ENCODE measurements at regions not wholly inside any gene's neighbourhood (a gene's known extent, or its start where the extent isn't known, plus 50 kb on each side); places are given as distances from the start of the nearest gene placed in this dataset.

GRCh38 chr5:85998656-85999055 lies 619.1 kb upstream of the COX7C start:
- Histone ChIP-seq H3K9ac (ENCODE audit: low read depth in 1 of 2, low read length in 2 of 2) (no peak overlapping the region), H3K9me3 (ENCODE audit: control insufficient read depth in 4 of 4, low read length in 3 of 4) (no peaks in the 10 kb centered on the region), H3K4me3 (ENCODE audit: low read depth in 1 of 3, low read length in 3 of 3) (no peak overlapping the region), H3K27ac (ENCODE audit: low read depth in 1 of 2, low read length in 2 of 2) (no peak overlapping the region), H3K27me3 (ENCODE audit: control insufficient read depth in 4 of 4, insufficient read depth in 4 of 4, low read length in 3 of 4) (no peaks in the 10 kb centered on the region), H3K36me3 (ENCODE audit: control insufficient read depth in 4 of 4, insufficient read depth in 3 of 4, low read depth in 1 of 4, low read length in 3 of 4) (no peaks in the 10 kb centered on the region), H3K4me1 (ENCODE audit: control insufficient read depth in 4 of 4, insufficient read depth in 4 of 4, low read length in 3 of 4) (no peaks in the 10 kb centered on the region)
- DNase-seq (ENCODE audit: low spot score) = no peak
- 28% methylated on average over 2 of the region's 2 CpGs for WGBS
- TF ChIP-seq NR2F2 (IDR thresholded peaks at IDR 0.05) (no peak), EGR1 (IDR thresholded peaks at IDR 0.05; ENCODE audit: low read depth in 2 of 2) (no peak), FOXA1 (IDR thresholded peaks at IDR 0.05) (no peak), SP1 (IDR thresholded peaks at IDR 0.05) (no peak), CTCF (IDR thresholded peaks at IDR 0.05; ENCODE audit: low read depth, low read length, missing input control) (no peak), REST (IDR thresholded peaks at IDR 0.05) (no peak), ATF3 (IDR thresholded peaks at IDR 0.05) (no peak), HNF4G (IDR thresholded peaks at IDR 0.05) (no peak), FOXA2 (IDR thresholded peaks at IDR 0.05) (no peak), RXRA (IDR thresholded peaks at IDR 0.05) (no peak), RAD21 (IDR thresholded peaks at IDR 0.05) (no peak), GABPA (IDR thresholded peaks at IDR 0.05 in 1 of 2, conservative IDR thresholded peaks at IDR 0.05 in 1 of 2) (no peak), HNF4A (conservative IDR thresholded peaks at IDR 0.05) (no peak), JUND (IDR thresholded peaks at IDR 0.05) (no peak)

- no peak for DNase-seq (ENCODE audit: low spot score)
- Histone ChIP-seq H3K4me1 (ENCODE audit: control insufficient read depth in 4 of 4, insufficient read depth in 4 of 4, low read length in 3 of 4) (no peaks in the 10 kb centered on the region), H3K36me3 (ENCODE audit: control insufficient read depth in 4 of 4, insufficient read depth in 3 of 4, low read depth in 1 of 4, low read length in 3 of 4) (no peaks in the 10 kb centered on the region), H3K27ac (ENCODE audit: low read depth in 1 of 2, low read length in 2 of 2) (no peak overlapping the region), H3K27me3 (ENCODE audit: control insufficient read depth in 4 of 4, insufficient read depth in 4 of 4, low read length in 3 of 4) (no peaks in the 10 kb centered on the region), H3K9me3 (ENCODE audit: control insufficient read depth in 4 of 4, low read length in 3 of 4) (peaks cover 0 to 5% (median 0%) of the 10 kb centered on the region in 4 donors), H3K9ac (ENCODE audit: low read depth in 1 of 2, low read length in 2 of 2) (no peak overlapping the region), H3K4me3 (ENCODE audit: low read depth in 1 of 3, low read length in 3 of 3) (no peak overlapping the region)
- WGBS = 62% methylated on average over 2 of the region's 2 CpGs
- TF ChIP-seq CTCF (IDR thresholded peaks at IDR 0.05; ENCODE audit: low read depth, low read length, missing input control) = no peak
- no peak for TF ChIP-seq TAF1 (conservative IDR thresholded peaks at IDR 0.05)
- TF ChIP-seq EGR1 (IDR thresholded peaks at IDR 0.05; ENCODE audit: low read depth in 2 of 2) = no peak
- TF ChIP-seq GABPA (IDR thresholded peaks at IDR 0.05 in 1 of 2, conservative IDR thresholded peaks at IDR 0.05 in 1 of 2) = no peak
- TF ChIP-seq MAX (IDR thresholded peaks at IDR 0.05) = no peak
- no peak for TF ChIP-seq NR2F2 (IDR thresholded peaks at IDR 0.05)
- TF ChIP-seq FOXA2 (IDR thresholded peaks at IDR 0.05) = no peak
- no peak for TF ChIP-seq HNF4A (conservative IDR thresholded peaks at IDR 0.05)
- no peak for TF ChIP-seq FOXA1 (IDR thresholded peaks at IDR 0.05)
- no peak for TF ChIP-seq SP1 (IDR thresholded peaks at IDR 0.05)
- no peak for TF ChIP-seq JUND (IDR thresholded peaks at IDR 0.05)
- no peak for TF ChIP-seq ZBTB33 (IDR thresholded peaks at IDR 0.05)
- no peak for TF ChIP-seq RAD21 (IDR thresholded peaks at IDR 0.05)
- no peak for TF ChIP-seq YY1 (IDR thresholded peaks at IDR 0.05)
- TF ChIP-seq RXRA (IDR thresholded peaks at IDR 0.05) = no peak
- TF ChIP-seq REST (IDR thresholded peaks at IDR 0.05) = no peak
- TF ChIP-seq HNF4G (IDR thresholded peaks at IDR 0.05) = no peak
These were observed 609.4 kb upstream of the COX7C start for GRCh38 chr5:86008293-86008692.

Data from liver (tissue), 8 donors.